SU-DHL-6 (cell line): ENCODE measurements at regions not wholly inside any gene's neighbourhood (a gene's known extent, or its start where the extent isn't known, plus 50 kb on each side); places are given as distances from the start of the nearest gene placed in this dataset.

Experiments
- H2AFZ ChIP-seq: fragments of 200-600 bp; sonication (generic); 2 replicates; pipeline ENCODE4 v1.6.1; 2014; ENCODE audit warnings: low read depth, mild to moderate bottlenecking, moderate library complexity, mixed read lengths, antibody characterized with exemption, low read length; ENCODE audit not compliant: severe bottlenecking
- H3F3A ChIP-seq: fragments of 200-600 bp; shearing (Covaris generic); 2 replicates; pipeline ENCODE4 v1.6.0; 2016; ENCODE audit warnings: antibody characterized with exemption, mild to moderate bottlenecking; ENCODE audit not compliant: insufficient read depth
- H3K27ac ChIP-seq: fragments of 200-600 bp; sonication (generic); 2 replicates; pipeline ENCODE4 v1.5.1; 2016; ENCODE audit warnings: low read depth, mild to moderate bottlenecking, low read length, moderate library complexity, mixed read lengths
- H3K27me3 ChIP-seq: fragments of 200-600 bp; sonication (generic), shearing (Covaris generic); 2 replicates; pipeline ENCODE4 v1.6.0; 2014; ENCODE audit warnings: mild to moderate bottlenecking, low read length
- H3K36me3 ChIP-seq: fragments of 200-600 bp; sonication (generic); 2 replicates; pipeline ENCODE4 v1.6.1; 2014; ENCODE audit warnings: mild to moderate bottlenecking, low read length, mixed read lengths
- H3K4me2 ChIP-seq: fragments of 300-600, 200-600 bp; shearing (Covaris generic), sonication (generic); 2 replicates; pipeline ENCODE4 v1.6.0; 2014; ENCODE audit warnings: low read length, low read depth, mild to moderate bottlenecking; ENCODE audit not compliant: poor library complexity, severe bottlenecking
- H3K4me3 ChIP-seq: fragments of 200-600 bp; sonication (generic); 2 replicates; pipeline ENCODE4 v1.5.1; 2014; ENCODE audit warnings: antibody characterized with exemption, low read length, mild to moderate bottlenecking, mixed read lengths; ENCODE audit not compliant: insufficient read depth, poor library complexity, severe bottlenecking
- H3K79me2 ChIP-seq: fragments of 200-600 bp; sonication (generic); 2 replicates; pipeline ENCODE4 v1.6.1; 2014; ENCODE audit warnings: mild to moderate bottlenecking, low read length, moderate library complexity; ENCODE audit not compliant: insufficient read depth
- H3K9ac ChIP-seq: fragments of 200-600 bp; sonication (generic); 2 replicates; pipeline ENCODE4 v1.7.0; 2014; ENCODE audit warnings: mild to moderate bottlenecking, low read length
- H3K9me2 ChIP-seq: fragments of 200-600 bp; sonication (generic); replicated peaks from 2 replicates; pipeline ENCODE4 v1.6.1; 2014; ENCODE audit warnings: low read length; ENCODE audit not compliant: insufficient read depth
- H3K9me3 ChIP-seq: fragments of 200-600 bp; sonication (generic); 2 replicates; pipeline ENCODE4 v1.6.1; 2014; ENCODE audit warnings: low read length, mixed read lengths; ENCODE audit not compliant: insufficient read depth
- H4K20me1 ChIP-seq: fragments of 200-600 bp; sonication (generic); 2 replicates; pipeline ENCODE4 v1.6.1; 2014; ENCODE audit warnings: low read depth, mild to moderate bottlenecking, antibody characterized with exemption, low read length, moderate library complexity, mixed read lengths
- CTCF ChIP-seq: fragments of 200-600 bp; sonication (generic); IDR thresholded peaks from one replicate; pipeline ENCODE4 v1.5.1; 2017; ENCODE audit warnings: antibody characterized with exemption, mild to moderate bottlenecking, low read length, moderate library complexity; ENCODE audit not compliant: insufficient read depth, poor library complexity, severe bottlenecking
- EZH2phosphoT487 ChIP-seq: fragments of 200-600 bp; sonication (generic), shearing (Covaris generic); conservative IDR thresholded peaks from 2 replicates; pipeline ENCODE4 v1.6.1; 2018; ENCODE audit warnings: mild to moderate bottlenecking, antibody characterized with exemption, low read length, moderate library complexity, mixed read lengths

- Histone ChIP-seq H3K4me2 (no peak overlapping the region), H3K9ac (no peak overlapping the region), H3F3A (no peaks in the 10 kb centered on the region), H3K79me2 (no peaks in the 10 kb centered on the region), H3K9me3 (no peaks in the 10 kb centered on the region), H3K4me3 (no peak overlapping the region), H3K9me2 (no peaks in the 10 kb centered on the region; the same call in 1 of the 2 replicates), H3K36me3 (no peaks in the 10 kb centered on the region), H2AFZ (no peak overlapping the region), H4K20me1 (no peaks in the 10 kb centered on the region), H3K27ac (no peak overlapping the region), H3K27me3 (no peaks in the 10 kb centered on the region)
- TF ChIP-seq EZH2phosphoT487 (no peak), CTCF (no peak)
Observed at GRCh38 chr7:81140775-81141174, 221.9 kb upstream of the SEMA3C start.

GRCh38 chr7:81140252-81140651 is 221.4 kb upstream of the SEMA3C start:
- Histone ChIP-seq H3K27me3 (no peaks in the 10 kb centered on the region), H3K27ac (no peak overlapping the region), H3F3A (no peaks in the 10 kb centered on the region), H3K79me2 (no peaks in the 10 kb centered on the region), H2AFZ (no peak overlapping the region), H4K20me1 (no peaks in the 10 kb centered on the region), H3K9me2 (no peaks in the 10 kb centered on the region; the same call in 1 of the 2 replicates), H3K36me3 (no peaks in the 10 kb centered on the region), H3K4me3 (no peak overlapping the region), H3K9me3 (no peaks in the 10 kb centered on the region), H3K9ac (no peak overlapping the region), H3K4me2 (no peak overlapping the region)
- no peak for TF ChIP-seq EZH2phosphoT487
- no peak for TF ChIP-seq CTCF

- H3K9ac ChIP-seq: no peak overlapping the region
- H3K4me2 ChIP-seq: no peak overlapping the region
- H3K27ac ChIP-seq: no peak overlapping the region
- H3K9me2 ChIP-seq: no peaks in the 10 kb centered on the region; the same call in 1 of the 2 replicates
- no peaks in the 10 kb centered on the region for H3K36me3 ChIP-seq
- H3K4me3 ChIP-seq: no peak overlapping the region
- H3K9me3 ChIP-seq: no peaks in the 10 kb centered on the region
- H3K79me2 ChIP-seq: no peaks in the 10 kb centered on the region
- H3F3A ChIP-seq: no peaks in the 10 kb centered on the region
- H4K20me1 ChIP-seq: no peaks in the 10 kb centered on the region
- TF ChIP-seq CTCF: no peak
- no peak for TF ChIP-seq EZH2phosphoT487
- H3K27me3 ChIP-seq: no peaks in the 10 kb centered on the region
- no peak overlapping the region for H2AFZ ChIP-seq
Observed at GRCh38 chr7:81138870-81139269, 220.0 kb upstream of the SEMA3C start.
